ENCODE measurements at regions not wholly inside any gene's neighbourhood (a gene's known extent, or its start where the extent isn't known, plus 50 kb on each side); places are given as distances from the start of the nearest gene placed in this dataset.
"Not testable (repeated sequence)": the region's sequence is repeated elsewhere in the genome, so short reads cannot be mapped to it uniquely, and the experiment has no call there.

DNA sequence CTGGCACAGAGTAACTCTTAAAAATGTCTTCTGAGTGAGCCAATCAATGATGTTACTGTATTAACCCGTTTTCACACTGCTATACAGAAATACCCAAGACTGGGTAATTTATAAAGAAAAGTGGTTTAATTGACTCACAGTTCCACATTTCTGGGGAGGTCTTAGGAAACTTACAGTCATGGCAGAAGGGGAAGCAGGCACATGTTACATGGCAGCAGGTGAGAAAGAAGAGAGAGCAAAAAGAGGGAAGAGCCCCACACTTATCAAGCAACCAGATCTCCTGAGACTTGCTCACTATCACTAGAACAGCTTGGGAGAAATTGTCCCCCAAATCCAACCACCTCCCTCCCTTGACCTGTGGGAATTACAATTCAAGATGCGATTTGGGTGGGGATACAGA, 97.6 kb upstream of the MIR17HG start:
- Histone ChIP-seq H3K4me1 (ENCODE audit: control insufficient read depth, insufficient read depth, low read length, poor library complexity, severe bottlenecking) (no peaks in the 10 kb centered on the region), H3K9me3 (ENCODE audit: control insufficient read depth in 2 of 2, low read length in 2 of 2) (no peaks in the 10 kb centered on the region), H3K27ac (ENCODE audit: insufficient read depth, low read length, poor library complexity, severe bottlenecking) (no peak overlapping the region), H3K27me3 (ENCODE audit: control insufficient read depth, insufficient read depth, low read length) (no peaks in the 10 kb centered on the region), H3K4me3 (ENCODE audit: low read depth, low read length) (no peak overlapping the region), H3K36me3 (ENCODE audit: control insufficient read depth, insufficient read depth, low read length) (no peaks in the 10 kb centered on the region)
- no peak for DNase-seq
- no peak for ATAC-seq (ENCODE audit: low read depth in 2 of 2)
- no peaks in the 10 kb centered on the region for H3K36me3 Mint-ChIP-seq
- no peak overlapping the region for H3K4me3 Mint-ChIP-seq
- H3K9me3 Mint-ChIP-seq, result no peaks in the 10 kb centered on the region
- H3K27me3 Mint-ChIP-seq, result peaks cover 5% of the 10 kb centered on the region
- H3K27ac Mint-ChIP-seq, result no peak overlapping the region
- H3K4me1 Mint-ChIP-seq, result no peaks in the 10 kb centered on the region

DNA sequence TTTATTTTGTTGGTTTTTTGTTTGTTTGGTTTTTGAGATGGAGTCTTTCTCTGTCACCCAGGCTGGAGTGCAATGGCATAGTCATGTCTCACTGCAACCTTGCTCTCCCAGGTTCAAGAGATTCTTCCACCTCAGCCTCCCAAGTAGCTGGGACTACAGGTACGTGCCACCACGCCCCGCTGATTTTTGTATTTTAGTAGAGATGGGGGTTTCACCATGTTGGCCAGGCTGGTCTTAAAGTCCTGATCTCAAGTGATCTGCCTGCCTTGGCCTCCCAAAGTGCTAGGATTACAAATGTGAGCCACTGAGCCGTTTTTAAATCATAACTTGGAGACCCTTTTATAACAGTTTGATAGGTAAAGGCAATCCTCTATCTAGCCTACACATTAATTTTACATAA, 95.9 kb upstream of the MIR17HG start:
- H3K36me3 Mint-ChIP-seq; H3K4me1 Mint-ChIP-seq; H3K27ac Mint-ChIP-seq; DNase-seq; H3K4me1 ChIP-seq (ENCODE audit: control insufficient read depth, insufficient read depth, low read length, poor library complexity, severe bottlenecking); H3K27ac ChIP-seq (ENCODE audit: insufficient read depth, low read length, poor library complexity, severe bottlenecking); H3K4me3 ChIP-seq (ENCODE audit: low read depth, low read length); H3K36me3 ChIP-seq (ENCODE audit: control insufficient read depth, insufficient read depth, low read length); H3K27me3 ChIP-seq (ENCODE audit: control insufficient read depth, insufficient read depth, low read length); H3K4me3 Mint-ChIP-seq; H3K9me3 ChIP-seq (ENCODE audit: control insufficient read depth in 2 of 2, low read length in 2 of 2); ATAC-seq (ENCODE audit: low read depth in 2 of 2); H3K9me3 Mint-ChIP-seq; H3K27me3 Mint-ChIP-seq: not testable (repeated sequence)

DNA sequence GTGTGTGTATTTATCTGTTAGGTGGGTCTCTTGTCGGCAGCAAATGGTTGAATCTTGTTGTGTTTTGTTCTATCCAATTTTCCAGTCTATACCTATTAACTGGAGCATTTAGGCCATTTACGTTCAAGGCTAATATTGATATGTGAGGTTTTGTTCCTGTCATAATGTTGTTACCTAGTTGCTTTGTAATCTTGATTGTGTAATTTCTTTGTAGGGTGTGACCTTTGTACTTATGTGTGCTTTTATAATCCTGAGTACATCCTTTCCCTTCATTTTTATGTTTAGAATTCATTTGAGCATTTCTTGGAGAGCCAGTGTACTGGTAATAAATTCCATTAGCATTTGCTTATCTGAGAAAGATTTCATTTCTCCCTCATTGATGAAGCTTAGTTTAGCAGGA, 83.0 kb upstream of the MIR17HG start:
- H3K27ac ChIP-seq (ENCODE audit: insufficient read depth, low read length, poor library complexity, severe bottlenecking), result no peak overlapping the region
- Mint-ChIP-seq H3K27ac (no peak overlapping the region), H3K9me3 (peaks cover 0 to 12% (median 3%) of the 10 kb centered on the region in 7 donors), H3K4me1 (no peaks in the 10 kb centered on the region), H3K36me3 (no peaks in the 10 kb centered on the region), H3K27me3 (no peaks in the 10 kb centered on the region), H3K4me3 (no peak overlapping the region)
- no peaks in the 10 kb centered on the region for H3K9me3 ChIP-seq (ENCODE audit: control insufficient read depth in 2 of 2, low read length in 2 of 2)
- H3K36me3 ChIP-seq (ENCODE audit: control insufficient read depth, insufficient read depth, low read length), result no peaks in the 10 kb centered on the region
- no peak for ATAC-seq (ENCODE audit: low read depth in 2 of 2)
- H3K4me1 ChIP-seq (ENCODE audit: control insufficient read depth, insufficient read depth, low read length, poor library complexity, severe bottlenecking), result no peaks in the 10 kb centered on the region
- H3K4me3 ChIP-seq (ENCODE audit: low read depth, low read length), result no peak overlapping the region
- DNase-seq, result no peak
- H3K27me3 ChIP-seq (ENCODE audit: control insufficient read depth, insufficient read depth, low read length), result no peaks in the 10 kb centered on the region

DNA sequence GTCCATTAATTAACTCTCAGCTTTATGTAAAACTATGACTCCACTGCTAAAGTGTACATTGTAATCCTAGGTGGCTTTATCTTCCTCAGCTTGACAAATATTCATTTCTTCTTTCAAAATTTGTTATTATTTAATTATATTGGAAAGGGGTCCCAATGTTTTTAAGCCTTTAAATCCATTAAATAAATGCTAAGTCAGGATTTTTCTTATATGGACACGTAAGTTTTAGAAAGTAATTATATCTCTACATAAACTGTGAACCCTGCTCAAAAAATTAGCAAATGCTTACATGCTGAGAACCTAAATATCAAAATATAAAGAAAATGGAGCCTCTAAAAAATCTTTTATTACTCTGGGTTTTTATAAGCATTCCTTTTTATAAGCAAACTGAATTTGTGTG, 78.2 kb upstream of the MIR17HG start:
- Mint-ChIP-seq H3K27ac (no peak overlapping the region), H3K4me3 (no peak overlapping the region)

DNA sequence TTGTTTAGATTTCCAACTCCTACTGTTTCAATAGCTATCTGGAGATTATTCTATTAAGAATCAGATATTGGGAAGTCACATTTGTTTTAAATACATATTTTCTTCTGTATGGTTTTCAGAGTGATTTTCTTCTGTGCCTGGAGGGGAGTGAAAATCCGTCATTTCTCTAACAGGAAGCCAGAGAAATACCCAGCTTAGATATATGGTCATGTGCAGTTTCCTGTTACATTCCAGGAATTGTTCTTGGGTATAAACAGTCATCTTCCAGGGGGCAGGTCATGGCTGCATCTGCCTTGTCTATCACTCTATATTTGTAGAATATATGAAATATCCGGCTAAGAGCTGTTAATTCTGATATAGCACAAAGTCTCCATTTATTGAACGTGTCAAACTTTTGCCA, 77.5 kb upstream of the MIR17HG start:
- Histone ChIP-seq H3K27ac (ENCODE audit: insufficient read depth, low read length, poor library complexity, severe bottlenecking) (no peak overlapping the region), H3K4me1 (ENCODE audit: control insufficient read depth, insufficient read depth, low read length, poor library complexity, severe bottlenecking) (no peaks in the 10 kb centered on the region), H3K36me3 (ENCODE audit: control insufficient read depth, insufficient read depth, low read length) (no peaks in the 10 kb centered on the region), H3K27me3 (ENCODE audit: control insufficient read depth, insufficient read depth, low read length) (no peaks in the 10 kb centered on the region), H3K4me3 (ENCODE audit: low read depth, low read length) (no peak overlapping the region), H3K9me3 (ENCODE audit: control insufficient read depth in 2 of 2, low read length in 2 of 2) (no peaks in the 10 kb centered on the region)
- Mint-ChIP-seq H3K27me3 (no peaks in the 10 kb centered on the region), H3K36me3 (no peaks in the 10 kb centered on the region), H3K27ac (no peak overlapping the region), H3K4me1 (no peaks in the 10 kb centered on the region), H3K4me3 (no peak overlapping the region), H3K9me3 (peaks cover 0 to 8% (median 0%) of the 10 kb centered on the region in 7 donors)
- ATAC-seq (ENCODE audit: low read depth in 2 of 2) (no peak), DNase-seq (peak in 1 of 3 donors; percentile 8)

More for the DNA sequence above, 78.2 kb upstream of the MIR17HG start:
- Histone ChIP-seq H3K27me3 (ENCODE audit: control insufficient read depth, insufficient read depth, low read length) (no peaks in the 10 kb centered on the region), H3K4me3 (ENCODE audit: low read depth, low read length) (no peak overlapping the region), H3K9me3 (ENCODE audit: control insufficient read depth in 2 of 2, low read length in 2 of 2) (no peaks in the 10 kb centered on the region), H3K36me3 (ENCODE audit: control insufficient read depth, insufficient read depth, low read length) (no peaks in the 10 kb centered on the region), H3K4me1 (ENCODE audit: control insufficient read depth, insufficient read depth, low read length, poor library complexity, severe bottlenecking) (no peaks in the 10 kb centered on the region), H3K27ac (ENCODE audit: insufficient read depth, low read length, poor library complexity, severe bottlenecking) (no peak overlapping the region)
- no peaks in the 10 kb centered on the region for H3K27me3 Mint-ChIP-seq
- no peaks in the 10 kb centered on the region for H3K36me3 Mint-ChIP-seq
- H3K9me3 Mint-ChIP-seq, result peaks cover 0 to 11% (median 2%) of the 10 kb centered on the region in 7 donors
- H3K4me1 Mint-ChIP-seq, result no peaks in the 10 kb centered on the region
- DNase-seq (no peak), ATAC-seq (ENCODE audit: low read depth in 2 of 2) (no peak)

DNA sequence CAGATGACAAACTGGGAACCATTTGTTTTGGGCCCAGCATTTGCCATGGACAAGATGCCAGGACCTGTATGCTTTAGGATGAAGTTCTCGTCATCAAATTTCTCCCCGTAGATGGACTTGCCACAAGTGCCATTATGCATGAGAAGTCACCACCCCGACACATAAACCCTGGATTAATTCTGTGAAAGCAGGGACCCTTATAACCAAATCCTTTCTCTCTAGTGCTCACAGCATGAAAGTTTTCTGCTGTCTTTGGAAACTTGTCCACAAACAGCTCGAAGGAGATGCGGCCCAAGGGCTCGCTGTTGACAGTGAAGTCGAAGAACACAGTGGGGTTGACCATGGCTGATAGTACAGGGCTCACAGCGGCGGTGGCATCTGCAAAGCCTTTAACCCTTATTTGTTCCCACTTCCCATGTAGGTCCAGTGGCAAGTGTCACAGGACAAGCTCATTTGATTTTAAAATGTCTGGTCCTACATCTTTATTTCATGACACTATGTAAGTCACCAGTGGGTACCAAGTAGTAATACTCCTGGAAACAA, 75.2 kb upstream of the MIR17HG start:
- H3K36me3 Mint-ChIP-seq, result no peaks in the 10 kb centered on the region
- no peak for DNase-seq

DNA sequence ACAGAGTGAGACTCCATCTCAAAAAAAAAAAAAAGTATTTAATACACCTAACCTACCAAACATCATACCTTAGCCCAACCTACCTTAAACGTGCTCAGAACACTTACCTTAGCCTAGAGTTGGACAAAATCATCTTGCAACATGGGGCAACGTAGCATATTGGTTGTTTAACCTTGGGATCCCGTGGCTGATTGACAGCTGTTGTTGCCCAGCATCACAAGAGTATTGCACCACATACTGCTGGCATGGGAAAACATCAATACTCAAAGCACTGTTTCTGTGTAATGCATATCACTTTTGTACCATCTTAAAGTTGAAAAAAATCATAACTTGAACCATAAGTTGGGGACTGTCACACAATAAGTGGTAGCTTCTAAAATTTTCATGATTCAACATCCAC, 73.8 kb upstream of the MIR17HG start:
- ATAC-seq (ENCODE audit: low read depth in 2 of 2) (no peak), DNase-seq (no peak)
- H3K27me3 ChIP-seq (ENCODE audit: control insufficient read depth, insufficient read depth, low read length), result no peaks in the 10 kb centered on the region
- no peaks in the 10 kb centered on the region for H3K36me3 ChIP-seq (ENCODE audit: control insufficient read depth, insufficient read depth, low read length)
- H3K27ac ChIP-seq (ENCODE audit: insufficient read depth, low read length, poor library complexity, severe bottlenecking), result no peak overlapping the region
- Mint-ChIP-seq H3K27ac (no peak overlapping the region), H3K36me3 (no peaks in the 10 kb centered on the region), H3K9me3 (no peaks in the 10 kb centered on the region), H3K4me1 (no peaks in the 10 kb centered on the region), H3K27me3 (no peaks in the 10 kb centered on the region), H3K4me3 (no peak overlapping the region)
- H3K4me3 ChIP-seq (ENCODE audit: low read depth, low read length), result no peak overlapping the region
- H3K4me1 ChIP-seq (ENCODE audit: control insufficient read depth, insufficient read depth, low read length, poor library complexity, severe bottlenecking), result no peaks in the 10 kb centered on the region
- H3K9me3 ChIP-seq (ENCODE audit: control insufficient read depth in 2 of 2, low read length in 2 of 2), result no peaks in the 10 kb centered on the region

More for the DNA sequence above, 75.2 kb upstream of the MIR17HG start:
- Histone ChIP-seq H3K4me1 (ENCODE audit: control insufficient read depth, insufficient read depth, low read length, poor library complexity, severe bottlenecking) (no peaks in the 10 kb centered on the region), H3K4me3 (ENCODE audit: low read depth, low read length) (no peak overlapping the region), H3K27ac (ENCODE audit: insufficient read depth, low read length, poor library complexity, severe bottlenecking) (no peak overlapping the region), H3K9me3 (ENCODE audit: control insufficient read depth in 2 of 2, low read length in 2 of 2) (no peaks in the 10 kb centered on the region), H3K27me3 (ENCODE audit: control insufficient read depth, insufficient read depth, low read length) (no peaks in the 10 kb centered on the region), H3K36me3 (ENCODE audit: control insufficient read depth, insufficient read depth, low read length) (no peaks in the 10 kb centered on the region)
- Mint-ChIP-seq H3K4me3 (no peak overlapping the region), H3K4me1 (no peaks in the 10 kb centered on the region), H3K9me3 (no peaks in the 10 kb centered on the region), H3K27me3 (no peaks in the 10 kb centered on the region), H3K27ac (peak overlapping the region in 1 of 3 donors; percentile 31)
- ATAC-seq (ENCODE audit: low read depth in 2 of 2), result no peak

DNA sequence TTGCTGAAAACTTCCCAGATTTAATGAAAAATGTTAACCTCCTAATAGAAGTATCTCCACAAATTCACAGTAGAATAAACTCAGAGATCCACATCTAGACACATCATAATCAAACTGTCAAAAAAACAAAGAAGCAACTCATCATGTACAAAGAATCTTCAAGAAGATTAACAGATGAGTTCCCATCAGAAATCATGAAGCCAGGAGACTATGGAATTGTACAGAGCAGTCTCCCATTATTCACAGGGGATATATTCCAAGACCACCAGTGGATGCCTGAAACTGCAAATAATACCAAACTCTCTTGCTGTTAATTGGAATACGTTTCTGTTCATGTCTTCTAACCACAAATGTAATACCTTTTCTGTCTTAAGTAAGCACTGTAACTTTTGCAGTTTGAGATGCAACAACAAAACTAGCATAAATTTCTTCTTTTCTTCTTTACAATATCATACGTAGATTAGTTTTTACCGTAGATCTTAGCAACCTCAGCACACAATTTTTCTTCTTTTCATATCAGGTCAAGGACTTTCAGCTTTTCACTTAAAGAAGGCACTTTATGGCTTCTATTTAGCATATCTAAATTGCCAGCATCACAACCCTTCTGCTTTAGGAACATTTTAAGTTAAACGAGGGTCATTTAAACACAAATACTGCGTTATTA, 70.3 kb upstream of the MIR17HG start:
- H3K9me3 Mint-ChIP-seq, result peaks cover 0 to 2% (median 0%) of the 10 kb centered on the region in 7 donors
- DNase-seq (no peak), ATAC-seq (ENCODE audit: low read depth in 2 of 2) (no peak)
- no peaks in the 10 kb centered on the region for H3K27me3 Mint-ChIP-seq
- H3K4me1 ChIP-seq (ENCODE audit: control insufficient read depth, insufficient read depth, low read length, poor library complexity, severe bottlenecking), result no peaks in the 10 kb centered on the region
- no peaks in the 10 kb centered on the region for H3K36me3 ChIP-seq (ENCODE audit: control insufficient read depth, insufficient read depth, low read length)
- H3K4me3 ChIP-seq (ENCODE audit: low read depth, low read length), result no peak overlapping the region
- H3K36me3 Mint-ChIP-seq, result no peaks in the 10 kb centered on the region
- no peak overlapping the region for H3K27ac Mint-ChIP-seq
- H3K4me3 Mint-ChIP-seq, result no peak overlapping the region
- no peaks in the 10 kb centered on the region for H3K4me1 Mint-ChIP-seq
- H3K9me3 ChIP-seq (ENCODE audit: control insufficient read depth in 2 of 2, low read length in 2 of 2), result no peaks in the 10 kb centered on the region
- no peaks in the 10 kb centered on the region for H3K27me3 ChIP-seq (ENCODE audit: control insufficient read depth, insufficient read depth, low read length)
- no peak overlapping the region for H3K27ac ChIP-seq (ENCODE audit: insufficient read depth, low read length, poor library complexity, severe bottlenecking)

All from CD4-positive, CD25-positive, alpha-beta regulatory T cell (primary cell).